ENCODE measurements at regions not wholly inside any gene's neighbourhood (a gene's known extent, or its start where the extent isn't known, plus 50 kb on each side); places are given as distances from the start of the nearest gene placed in this dataset.

DNA sequence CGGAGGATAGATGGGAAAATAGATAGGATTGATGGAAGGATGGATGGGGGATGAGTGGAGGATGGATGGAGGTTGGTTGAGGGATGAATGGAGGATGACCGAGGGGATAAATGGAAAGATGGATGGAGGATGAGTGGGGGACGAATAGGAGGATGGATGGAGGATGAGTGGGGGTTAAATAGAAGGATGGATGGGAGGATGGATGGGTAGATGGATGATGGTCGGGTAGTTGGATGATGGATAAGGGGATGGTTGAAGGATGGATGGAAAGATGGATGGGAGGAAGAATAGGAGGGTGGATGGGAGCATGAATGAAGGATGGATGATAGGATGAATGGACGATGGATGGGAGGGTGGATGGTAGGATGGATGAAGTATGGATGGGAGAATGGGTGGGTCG lies 219.3 kb upstream of the IER5L start:
- CTCF ChIA-PET (ENCODE audit: partially characterized antibody): no interaction called here
- no peak overlapping the region for H3K56ac ChIP-seq (replicated peaks; ENCODE audit: insufficient read length, low read depth, low read length)
- H3K14ac ChIP-seq (ENCODE audit: insufficient read length): no peak overlapping the region
- POLR2A ChIA-PET (ENCODE audit: partially characterized antibody): no interaction called here
- H2BK120ac ChIP-seq (replicated peaks; ENCODE audit: low read depth, low read length): no peak overlapping the region
- no peak overlapping the region for H4K5ac ChIP-seq (ENCODE audit: insufficient read length, low read depth, low read length)
- H2AFZ ChIP-seq (ENCODE audit: low read length): no peak overlapping the region
- no peak overlapping the region for H3K4me3 ChIP-seq (ENCODE audit: extremely low read depth in 1 of 4, insufficient read depth in 2 of 4, low read depth in 3 of 4, low read length in 4 of 4)
- no peaks in the 10 kb centered on the region for H3K79me1 ChIP-seq (ENCODE audit: low read depth, low read length)
- H3K23ac ChIP-seq (ENCODE audit: insufficient read length): no peak overlapping the region
- no peak overlapping the region for H3K9ac ChIP-seq (replicated peaks in 1 of 4; ENCODE audit: extremely low read depth in 1 of 4, low read depth in 3 of 4, low read length in 3 of 4)
- no peak overlapping the region for H2BK12ac ChIP-seq (ENCODE audit: low read depth, low read length)
- peaks cover 0 to 4% (median 0%) of the 10 kb centered on the region in 4 experiments; a peak in 1 of 7 replicates for H3K27me3 ChIP-seq (replicated peaks in 1 of 4; ENCODE audit: control insufficient read depth in 3 of 4, extremely low read depth in 1 of 4, insufficient read depth in 3 of 4, low read length in 3 of 4)
- H3K79me2 ChIP-seq (ENCODE audit: control insufficient read depth in 1 of 2, insufficient read depth in 2 of 2, low read length in 2 of 2): no peaks in the 10 kb centered on the region
- H3K4me2 ChIP-seq (ENCODE audit: insufficient read depth in 1 of 2, low read depth in 2 of 2, low read length in 2 of 2): no peak overlapping the region
- peaks cover 26% of the 10 kb centered on the region; the same call in 1 of the 2 replicates for H3K23me2 ChIP-seq (ENCODE audit: low read depth, low read length)
- DNase-seq (ENCODE audit: low read depth in 1 of 2, low spot score in 2 of 2) (no peak), FAIRE-seq (no peak)
- no peaks in the 10 kb centered on the region for H3K9me3 ChIP-seq (ENCODE audit: insufficient read depth in 2 of 2, low read depth in 1 of 2, low read length in 1 of 2)
- H4K8ac ChIP-seq (ENCODE audit: extremely low read depth, insufficient read depth, low read length): no peak overlapping the region
- H2BK20ac ChIP-seq (ENCODE audit: low read length): no peak overlapping the region
- 85 to 100% methylated on average over 5 to 6 of the region's 6 CpGs for WGBS, 2 experiments (ENCODE audit: extremely low coverage in 1 of 2, insufficient coverage in 1 of 2, insufficient read length in 1 of 2, insufficient replicate concordance in 2 of 2, low coverage in 1 of 2, low lambda C conversion rate in 2 of 2, missing lambda C conversion rate in 1 of 2)
- H4K20me1 ChIP-seq (replicated peaks in 1 of 2; ENCODE audit: control insufficient read depth in 1 of 2, insufficient read depth in 2 of 2, low read length in 2 of 2): peaks cover 0 to 2% of the 10 kb centered on the region in 2 experiments
- H4K91ac ChIP-seq (replicated peaks; ENCODE audit: insufficient read length, low read length): no peak overlapping the region
- H3K36me3 ChIP-seq (ENCODE audit: control insufficient read depth in 2 of 4, insufficient read depth in 4 of 4, low read length in 3 of 4): no peaks in the 10 kb centered on the region
- H3K4ac ChIP-seq (replicated peaks; ENCODE audit: insufficient read length, low read depth, low read length): no peak overlapping the region
- no peak for TF ChIP-seq BCL11A (IDR thresholded peaks at IDR 0.05; ENCODE audit: low read depth in 2 of 2, low read length in 2 of 2)
- TF ChIP-seq NANOG (IDR thresholded peaks at IDR 0.05; ENCODE audit: insufficient read depth, low read depth, low read length, poor library complexity, severe bottlenecking): no peak
- TF ChIP-seq ZNF274 (IDR thresholded peaks at IDR 0.05; ENCODE audit: borderline replicate concordance, extremely low read depth, low read length): no peak
- no peak for TF ChIP-seq HDAC6 (IDR thresholded peaks at IDR 0.05; ENCODE audit: low read depth, low read length)
- no peak for TF ChIP-seq KDM5A (IDR thresholded peaks at IDR 0.05; ENCODE audit: low read length)
- no peak for TF ChIP-seq SIX5 (IDR thresholded peaks at IDR 0.05; ENCODE audit: low read depth, low read length)
- TF ChIP-seq PHF8 (conservative IDR thresholded peaks at IDR 0.05; ENCODE audit: low read depth, low read length): no peak
- TF ChIP-seq BRCA1 (IDR thresholded peaks at IDR 0.05; ENCODE audit: low read depth, low read length): no peak
- TF ChIP-seq TCF12 (IDR thresholded peaks at IDR 0.05; ENCODE audit: low read depth, low read length): no peak
- H2BK15ac ChIP-seq (ENCODE audit: low read length): no peak overlapping the region
- no peak overlapping the region for H3K18ac ChIP-seq (ENCODE audit: extremely low read depth, low read length)
- H3K4me1 ChIP-seq (replicated peaks in 1 of 4; ENCODE audit: control insufficient read depth in 3 of 4, insufficient read depth in 4 of 4, low read length in 3 of 4): peaks cover 0 to 20% (median 4%) of the 10 kb centered on the region in 4 experiments; a peak in 6 of 7 replicates
- H3K27ac ChIP-seq (ENCODE audit: low read depth, low read length): no peak overlapping the region
- no peak overlapping the region for H2BK5ac ChIP-seq (ENCODE audit: low read depth, low read length)
- no peak overlapping the region for H2AK5ac ChIP-seq (ENCODE audit: low read depth, low read length)
